ENCODE measurements at regions not wholly inside any gene's neighbourhood (a gene's known extent, or its start where the extent isn't known, plus 50 kb on each side); places are given as distances from the start of the nearest gene placed in this dataset.

DNA sequence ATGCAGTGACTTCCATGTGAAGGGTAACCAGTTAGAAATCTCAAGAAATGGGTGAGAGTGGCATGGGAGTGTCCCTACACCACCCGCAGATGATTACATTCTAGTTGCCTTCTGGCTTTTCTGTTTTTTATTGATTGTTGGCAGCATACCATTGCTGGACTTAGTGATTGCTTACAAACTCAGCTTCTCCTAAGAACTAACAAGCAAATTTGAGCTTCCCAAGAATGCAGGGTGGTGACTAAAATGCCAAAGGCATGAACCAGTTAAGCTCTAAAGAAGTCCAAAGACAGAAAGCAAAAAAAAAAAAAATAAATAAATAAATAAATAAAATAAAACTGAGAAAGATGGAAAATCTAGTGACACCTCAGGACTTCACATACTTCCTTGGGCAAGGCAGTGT is 245.5 kb upstream of the PARD3B start:
- TF ChIP-seq, protein P1, sequence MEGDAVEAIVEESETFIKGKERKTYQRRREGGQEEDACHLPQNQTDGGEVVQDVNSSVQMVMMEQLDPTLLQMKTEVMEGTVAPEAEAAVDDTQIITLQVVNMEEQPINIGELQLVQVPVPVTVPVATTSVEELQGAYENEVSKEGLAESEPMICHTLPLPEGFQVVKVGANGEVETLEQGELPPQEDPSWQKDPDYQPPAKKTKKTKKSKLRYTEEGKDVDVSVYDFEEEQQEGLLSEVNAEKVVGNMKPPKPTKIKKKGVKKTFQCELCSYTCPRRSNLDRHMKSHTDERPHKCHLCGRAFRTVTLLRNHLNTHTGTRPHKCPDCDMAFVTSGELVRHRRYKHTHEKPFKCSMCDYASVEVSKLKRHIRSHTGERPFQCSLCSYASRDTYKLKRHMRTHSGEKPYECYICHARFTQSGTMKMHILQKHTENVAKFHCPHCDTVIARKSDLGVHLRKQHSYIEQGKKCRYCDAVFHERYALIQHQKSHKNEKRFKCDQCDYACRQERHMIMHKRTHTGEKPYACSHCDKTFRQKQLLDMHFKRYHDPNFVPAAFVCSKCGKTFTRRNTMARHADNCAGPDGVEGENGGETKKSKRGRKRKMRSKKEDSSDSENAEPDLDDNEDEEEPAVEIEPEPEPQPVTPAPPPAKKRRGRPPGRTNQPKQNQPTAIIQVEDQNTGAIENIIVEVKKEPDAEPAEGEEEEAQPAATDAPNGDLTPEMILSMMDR (IDR thresholded peaks at IDR 0.05): no peak
- TF ChIP-seq POLR2A (IDR thresholded peaks at IDR 0.05): no peak
- H3K27ac ChIP-seq: no peak overlapping the region
- DNase-seq: no peak
- no peaks in the 10 kb centered on the region for H3K4me1 ChIP-seq (replicated peaks in 1 of 2)
- H3K27me3 ChIP-seq: no peaks in the 10 kb centered on the region
- 97 to 100% (median 99%) methylated on average over 1 of the region's 1 CpG for WGBS, 4 donors
- H3K36me3 ChIP-seq (replicated peaks in 1 of 2): no peaks in the 10 kb centered on the region
- intact Hi-C loops (cut with DNase I): no loop called here
- no peaks in the 10 kb centered on the region for H3K9me3 ChIP-seq (replicated peaks in 1 of 3)
- H3K4me3 ChIP-seq: no peak overlapping the region

DNA sequence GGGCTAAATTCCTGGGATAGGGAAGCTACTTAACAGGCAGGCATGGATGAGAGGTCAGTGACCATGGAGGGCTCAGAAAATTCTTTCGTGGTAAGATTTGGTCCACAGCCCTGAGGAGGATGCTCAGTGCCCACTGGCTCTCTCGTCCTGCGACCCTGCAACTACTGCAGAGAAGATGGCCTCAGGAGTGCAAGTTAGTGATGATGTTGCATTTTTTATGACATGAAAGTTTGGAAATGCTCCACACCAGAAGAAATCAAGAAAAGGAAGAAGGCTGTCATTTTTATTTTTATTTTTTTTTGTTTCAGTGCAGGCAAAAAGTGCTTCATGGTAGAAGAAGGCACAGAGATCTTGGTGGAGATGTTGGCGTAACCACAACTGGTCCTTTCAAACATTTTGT is 238.6 kb upstream of the PARD3B start:
- 87 to 91% (median 89%) methylated on average over 4 of the region's 4 CpGs for WGBS, 4 donors
- no peak for TF ChIP-seq POLR2A (IDR thresholded peaks at IDR 0.05)
- TF ChIP-seq, protein P1 (IDR thresholded peaks at IDR 0.05): no peak
- no peak overlapping the region for H3K4me3 ChIP-seq
- no peaks in the 10 kb centered on the region for H3K27me3 ChIP-seq
- H3K9me3 ChIP-seq (replicated peaks in 1 of 3): no peaks in the 10 kb centered on the region
- no peaks in the 10 kb centered on the region for H3K4me1 ChIP-seq (replicated peaks in 1 of 2)
- no peak overlapping the region for H3K27ac ChIP-seq
- intact Hi-C loops (cut with DNase I): no loop called here
- H3K36me3 ChIP-seq (replicated peaks in 1 of 2): no peaks in the 10 kb centered on the region
- no peak for DNase-seq

DNA sequence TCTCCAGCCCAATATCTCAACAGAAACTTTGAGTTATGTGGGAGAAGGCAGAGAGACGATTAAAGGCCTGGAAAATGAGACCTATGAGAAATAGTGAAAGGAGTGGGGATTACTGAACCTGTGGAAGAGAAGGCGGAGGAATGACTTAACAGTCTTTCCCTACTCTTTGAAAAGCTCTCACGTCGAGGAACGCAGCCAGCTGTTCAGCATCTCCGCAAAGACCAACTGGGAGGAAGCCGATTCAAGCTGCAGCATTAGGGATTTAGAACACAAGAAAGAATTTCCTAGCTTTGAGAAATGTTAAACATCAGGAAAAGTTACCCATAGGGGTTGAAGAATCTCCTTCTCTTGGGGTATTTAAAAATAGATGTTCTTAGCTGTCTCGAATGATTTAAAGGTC is 233.2 kb upstream of the PARD3B start:
- H3K9me3 ChIP-seq (replicated peaks in 1 of 3): no peaks in the 10 kb centered on the region
- H3K27me3 ChIP-seq: no peaks in the 10 kb centered on the region
- no peak for TF ChIP-seq POLR2A (IDR thresholded peaks at IDR 0.05)
- TF ChIP-seq, protein P1 (IDR thresholded peaks at IDR 0.05): no peak
- no peak overlapping the region for H3K27ac ChIP-seq
- 83 to 94% (median 91%) methylated on average over 8 of the region's 8 CpGs for WGBS, 4 donors
- H3K4me1 ChIP-seq (replicated peaks in 1 of 2): peaks cover 0 to 6% of the 10 kb centered on the region in 2 donors
- H3K36me3 ChIP-seq (replicated peaks in 1 of 2): no peaks in the 10 kb centered on the region
- no peak overlapping the region for H3K4me3 ChIP-seq
- intact Hi-C loops (cut with DNase I): no loop called here
- DNase-seq: no peak

DNA sequence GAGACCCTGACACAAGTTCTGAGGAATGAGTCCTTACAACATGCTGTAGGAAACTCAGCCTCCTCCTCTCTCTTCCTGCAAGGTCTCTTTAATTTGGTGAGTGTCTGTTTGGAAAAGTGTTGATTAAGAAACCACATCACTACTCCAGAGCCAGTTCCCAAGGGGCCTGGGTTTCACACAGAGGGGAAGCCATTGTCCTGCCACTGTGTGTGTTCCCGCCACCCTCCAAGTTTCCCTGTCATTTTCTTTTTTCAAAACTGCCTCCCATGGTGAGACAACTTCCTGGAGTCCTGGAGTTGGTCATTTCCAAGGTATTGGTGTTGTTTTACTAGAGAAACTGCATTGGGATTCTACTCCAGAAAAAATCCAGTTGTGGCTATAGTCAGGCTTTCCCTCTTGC is 232.0 kb upstream of the PARD3B start:
- Histone ChIP-seq H3K4me1 (replicated peaks in 1 of 2) (peaks cover 0 to 6% of the 10 kb centered on the region in 2 donors), H3K9me3 (replicated peaks in 1 of 3) (no peaks in the 10 kb centered on the region), H3K27ac (no peak overlapping the region), H3K4me3 (no peak overlapping the region), H3K36me3 (replicated peaks in 1 of 2) (no peaks in the 10 kb centered on the region), H3K27me3 (no peaks in the 10 kb centered on the region)
- no peak for TF ChIP-seq POLR2A (IDR thresholded peaks at IDR 0.05)
- TF ChIP-seq, protein P1 (IDR thresholded peaks at IDR 0.05): no peak
- intact Hi-C loops (cut with DNase I): no loop called here
- DNase-seq: no peak
- WGBS, 4 donors: 93 to 100% (median 100%) methylated on average over 1 of the region's 1 CpG
